ENCODE measurements at regions not wholly inside any gene's neighbourhood (a gene's known extent, or its start where the extent isn't known, plus 50 kb on each side); places are given as distances from the start of the nearest gene placed in this dataset.

- no peak for TF ChIP-seq CTCF (IDR thresholded peaks at IDR 0.05)
These were observed 182.9 kb downstream of the SREK1 start for GRCh38 chr5:66327008-66327407.

DNA sequence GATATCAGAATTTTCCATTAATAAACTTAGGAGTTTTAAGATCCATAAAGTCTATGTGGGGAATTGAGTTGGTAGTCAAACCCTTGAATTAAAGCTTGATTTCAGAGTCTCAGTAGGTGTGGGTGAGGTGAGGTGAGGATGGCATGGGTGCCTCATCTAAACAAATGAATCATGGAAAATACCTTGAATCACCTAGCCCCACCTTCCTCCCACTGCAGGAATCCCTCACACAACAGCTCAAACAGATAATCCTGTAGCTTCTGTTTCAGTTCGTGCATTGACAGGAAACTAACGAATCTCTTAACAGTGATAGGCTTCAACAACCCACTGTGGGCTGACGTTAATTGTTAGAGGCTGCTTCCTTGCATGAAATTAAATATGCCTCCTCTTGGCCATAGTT, 185.0 kb downstream of the SREK1 start:
- TF ChIP-seq CTCF (IDR thresholded peaks at IDR 0.05), result no peak

GRCh38 chr5:66333192-66333591, 189.1 kb downstream of the SREK1 start:
- TF ChIP-seq CTCF (IDR thresholded peaks at IDR 0.05), result no peak

DNA sequence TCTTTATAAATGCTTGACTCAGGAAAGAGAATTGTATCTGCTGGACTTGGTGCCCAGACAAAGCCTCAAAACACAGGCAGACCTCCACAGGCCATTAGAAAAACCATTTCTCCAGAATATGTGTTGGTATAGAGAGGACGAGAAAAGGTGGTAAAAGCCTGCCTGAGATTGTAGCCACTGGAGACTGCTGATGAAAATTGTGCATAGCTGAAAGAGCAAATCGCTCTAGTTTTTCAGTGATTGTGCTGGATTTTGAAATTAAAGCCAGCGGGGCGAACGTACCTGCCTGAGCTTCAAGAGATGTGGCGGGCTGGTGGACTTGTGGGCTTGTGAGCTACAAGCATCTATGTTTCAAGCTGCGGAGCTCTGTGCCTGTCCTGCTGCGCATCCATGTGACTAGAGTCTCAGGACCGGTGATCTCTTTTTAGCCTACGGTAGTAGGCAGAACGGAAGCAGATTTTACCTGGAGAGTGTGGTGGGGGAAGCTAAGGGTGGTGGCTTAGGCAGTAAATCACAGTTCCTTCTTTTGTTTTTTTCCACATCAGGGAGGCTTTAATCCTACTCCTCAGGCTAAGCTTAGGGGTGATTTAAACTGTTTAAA, 193.6 kb downstream of the SREK1 start:
- no peak for TF ChIP-seq CTCF (IDR thresholded peaks at IDR 0.05)

DNA sequence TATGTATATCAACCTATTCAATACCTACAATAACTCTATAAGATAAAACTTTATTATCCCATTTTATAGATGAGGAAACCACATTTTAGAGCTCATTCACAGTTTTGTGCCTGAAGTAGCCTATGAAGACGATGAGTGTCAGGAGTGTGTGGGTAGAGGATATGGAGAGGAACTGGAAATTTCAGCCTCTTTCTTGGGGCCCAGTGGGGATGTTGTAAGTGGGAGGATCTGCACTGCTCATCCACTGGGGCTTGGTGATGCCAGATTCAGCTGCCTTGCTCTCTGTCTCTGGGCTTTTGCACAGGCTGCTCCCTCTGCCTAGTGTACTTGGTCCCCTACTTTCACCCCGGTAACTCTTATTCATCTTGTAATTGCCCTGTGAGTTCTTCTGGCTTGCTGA, 194.7 kb downstream of the SREK1 start:
- no peak for TF ChIP-seq CTCF (IDR thresholded peaks at IDR 0.05)

GRCh38 chr5:66339896-66340295, 195.8 kb downstream of the SREK1 start:
- no peak for TF ChIP-seq CTCF (IDR thresholded peaks at IDR 0.05)

GRCh38 chr5:66340786-66341185, 196.7 kb downstream of the SREK1 start:
- TF ChIP-seq CTCF (IDR thresholded peaks at IDR 0.05), result no peak

GRCh38 chr5:66342341-66342880, 198.3 kb downstream of the SREK1 start:
- TF ChIP-seq CTCF (IDR thresholded peaks at IDR 0.05), result no peak
